ENCODE measurements at regions not wholly inside any gene's neighbourhood (a gene's known extent, or its start where the extent isn't known, plus 50 kb on each side); places are given as distances from the start of the nearest gene placed in this dataset.

GRCh38 chr3:80676866-80677265 lies 909.1 kb upstream of the ROBO1 start:
- Histone ChIP-seq H3K9me3 (no peaks in the 10 kb centered on the region), H3K27ac (no peak overlapping the region), H3K4me1 (no peaks in the 10 kb centered on the region), H3K36me3 (no peaks in the 10 kb centered on the region), H3K4me3 (no peak overlapping the region), H3K27me3 (no peaks in the 10 kb centered on the region)
- no peak for TF ChIP-seq POLR2A (IDR thresholded peaks at IDR 0.05)
- TF ChIP-seq CTCF (IDR thresholded peaks at IDR 0.05) = no peak
- no peak for DNase-seq

- no peaks in the 10 kb centered on the region for H3K4me1 ChIP-seq
- no peaks in the 10 kb centered on the region for H3K27me3 ChIP-seq
- no peak overlapping the region for H3K27ac ChIP-seq
- no peak overlapping the region for H3K4me3 ChIP-seq
- no peak for TF ChIP-seq POLR2A (IDR thresholded peaks at IDR 0.05)
- no peak for TF ChIP-seq CTCF (IDR thresholded peaks at IDR 0.05)
- H3K36me3 ChIP-seq = no peaks in the 10 kb centered on the region
- DNase-seq = no peak
- H3K9me3 ChIP-seq = no peaks in the 10 kb centered on the region
Measured at GRCh38 chr3:80676261-80676660, 908.5 kb upstream of the ROBO1 start.

GRCh38 chr3:80675790-80676189 lies 908.0 kb upstream of the ROBO1 start:
- H3K27me3 ChIP-seq = no peaks in the 10 kb centered on the region
- H3K4me3 ChIP-seq = no peak overlapping the region
- H3K4me1 ChIP-seq = no peaks in the 10 kb centered on the region
- no peak for TF ChIP-seq CTCF (IDR thresholded peaks at IDR 0.05)
- no peak for TF ChIP-seq POLR2A (IDR thresholded peaks at IDR 0.05)
- no peaks in the 10 kb centered on the region for H3K36me3 ChIP-seq
- DNase-seq = no peak
- no peaks in the 10 kb centered on the region for H3K9me3 ChIP-seq
- no peak overlapping the region for H3K27ac ChIP-seq

GRCh38 chr3:80668600-80669294 lies 900.9 kb upstream of the ROBO1 start:
- DNase-seq = peak in 1 of 3 donors; percentile 52
- H3K4me1 ChIP-seq = peaks cover 0 to 5% (median 0%) of the 10 kb centered on the region in 4 donors
- peaks cover 0 to 7% (median 0%) of the 10 kb centered on the region in 4 donors for H3K9me3 ChIP-seq
- H3K27ac ChIP-seq = peak overlapping the region in 2 of 4 donors; percentile 63 to 69
- H3K27me3 ChIP-seq = no peaks in the 10 kb centered on the region
- TF ChIP-seq POLR2A (IDR thresholded peaks at IDR 0.05) (no peak), CTCF (IDR thresholded peaks at IDR 0.05) (no peak)
- H3K36me3 ChIP-seq = no peaks in the 10 kb centered on the region
- H3K4me3 ChIP-seq = no peak overlapping the region

GRCh38 chr3:80668100-80668499 lies 900.3 kb upstream of the ROBO1 start:
- Histone ChIP-seq H3K27ac (peak overlapping the region in 1 of 4 donors; percentile 69), H3K4me3 (no peak overlapping the region), H3K36me3 (no peaks in the 10 kb centered on the region), H3K4me1 (peaks cover 0 to 5% (median 0%) of the 10 kb centered on the region in 4 donors), H3K9me3 (peaks cover 0 to 7% (median 0%) of the 10 kb centered on the region in 4 donors), H3K27me3 (no peaks in the 10 kb centered on the region)
- TF ChIP-seq CTCF (IDR thresholded peaks at IDR 0.05) (no peak), POLR2A (IDR thresholded peaks at IDR 0.05) (no peak)
- no peak for DNase-seq

Measured in Peyer's patch (tissue), 4 donors.